Fibroblast of the conjunctiva (primary cell): ENCODE measurements at regions not wholly inside any gene's neighbourhood (a gene's known extent, or its start where the extent isn't known, plus 50 kb on each side); places are given as distances from the start of the nearest gene placed in this dataset.

Experiments used
- DNase-seq: peaks from one replicate; pipeline ENCODE4 v3.0.0-alpha.2; 2010; ENCODE audit warnings: low read depth

GRCh38 chr9:3049636-3050035, 205.7 kb upstream of the PUM3 start:
- DNase-seq = no peak

- no peak for DNase-seq
These were observed 204.0 kb upstream of the PUM3 start for GRCh38 chr9:3047912-3048311.

GRCh38 chr9:3045153-3045552, 201.3 kb upstream of the PUM3 start:
- DNase-seq = no peak

GRCh38 chr9:3043369-3043768, 199.5 kb upstream of the PUM3 start:
- no peak for DNase-seq

- no peak for DNase-seq
These were observed 196.9 kb upstream of the PUM3 start for GRCh38 chr9:3040761-3041160.

GRCh38 chr9:3036333-3036700, 192.4 kb upstream of the PUM3 start:
- no peak for DNase-seq

- no peak for DNase-seq
These were observed 191.9 kb upstream of the PUM3 start for GRCh38 chr9:3035579-3036332.

GRCh38 chr9:3032898-3033297, 189.0 kb upstream of the PUM3 start:
- DNase-seq = no peak

GRCh38 chr9:3028535-3028934, 184.6 kb upstream of the PUM3 start:
- no peak for DNase-seq

- DNase-seq = no peak
These were observed 183.3 kb upstream of the PUM3 start for GRCh38 chr9:3027210-3027609.

- DNase-seq = no peak
These were observed 179.6 kb upstream of the PUM3 start for GRCh38 chr9:3023449-3023848.

GRCh38 chr9:3018691-3019230, 174.9 kb upstream of the PUM3 start:
- DNase-seq = no peak

- DNase-seq = no peak
These were observed 174.2 kb upstream of the PUM3 start for GRCh38 chr9:3018071-3018470.

GRCh38 chr9:3014178-3014577, 170.3 kb upstream of the PUM3 start:
- DNase-seq = no peak

- no peak for DNase-seq
These were observed 168.9 kb upstream of the PUM3 start for GRCh38 chr9:3012842-3013241.

- no peak for DNase-seq
These were observed 168.3 kb upstream of the PUM3 start for GRCh38 chr9:3012245-3012644.

- no peak for DNase-seq
These were observed 164.2 kb upstream of the PUM3 start for GRCh38 chr9:3008091-3008490.

- no peak for DNase-seq
These were observed 163.4 kb upstream of the PUM3 start for GRCh38 chr9:3007326-3007725.

GRCh38 chr9:3006851-3007250, 163.0 kb upstream of the PUM3 start:
- DNase-seq = no peak

- DNase-seq = no peak
These were observed 160.7 kb upstream of the PUM3 start for GRCh38 chr9:3004572-3004971.

GRCh38 chr9:3001311-3001710, 157.4 kb upstream of the PUM3 start:
- DNase-seq = no peak

GRCh38 chr9:2992427-2992826, 148.5 kb upstream of the PUM3 start:
- no peak for DNase-seq

GRCh38 chr9:2991292-2991691, 147.4 kb upstream of the PUM3 start:
- DNase-seq = no peak

GRCh38 chr9:2987679-2988078, 143.8 kb upstream of the PUM3 start:
- no peak for DNase-seq
